B cell (primary cell): ENCODE measurements at regions not wholly inside any gene's neighbourhood (a gene's known extent, or its start where the extent isn't known, plus 50 kb on each side); places are given as distances from the start of the nearest gene placed in this dataset.

Experiments
- CTCF ChIP-seq: fragments of 200-600 bp; IDR thresholded peaks from one replicate; pipeline ENCODE4 v1.8.0; 2022; ENCODE audit warnings: antibody characterized with exemption, mild to moderate bottlenecking
- EZH2 ChIP-seq: IDR thresholded peaks from 2 replicates; pipeline ENCODE4 v1.6.1; 2012; ENCODE audit warnings: borderline replicate concordance, low read depth, mild to moderate bottlenecking, moderate library complexity, low read length; ENCODE audit not compliant: insufficient read depth, poor library complexity, severe bottlenecking

GRCh38 chr12:38588624-38589305, 272.2 kb downstream of the ALG10B start:
- no peak for TF ChIP-seq CTCF
- TF ChIP-seq EZH2, result no peak
